Cardiac septum (tissue), 1 donor: ENCODE measurements at regions not wholly inside any gene's neighbourhood (a gene's known extent, or its start where the extent isn't known, plus 50 kb on each side); places are given as distances from the start of the nearest gene placed in this dataset.
"Not testable (repeated sequence)": the region's sequence is repeated elsewhere in the genome, so short reads cannot be mapped to it uniquely, and the experiment has no call there.

Experiments used
- DNase-seq: peaks from one replicate; pipeline ENCODE4 v3.0.0-alpha.2; 2020; ENCODE audit warnings: low spot score
- intact Hi-C: fragments of 100-400 bp; cut with DNase I; formaldehyde crosslinking; loops from one replicate; pipeline ENCODE4 v1.14.0; 2022
- donor health status: DM: no; HTN: no; CAD: no.

DNA sequence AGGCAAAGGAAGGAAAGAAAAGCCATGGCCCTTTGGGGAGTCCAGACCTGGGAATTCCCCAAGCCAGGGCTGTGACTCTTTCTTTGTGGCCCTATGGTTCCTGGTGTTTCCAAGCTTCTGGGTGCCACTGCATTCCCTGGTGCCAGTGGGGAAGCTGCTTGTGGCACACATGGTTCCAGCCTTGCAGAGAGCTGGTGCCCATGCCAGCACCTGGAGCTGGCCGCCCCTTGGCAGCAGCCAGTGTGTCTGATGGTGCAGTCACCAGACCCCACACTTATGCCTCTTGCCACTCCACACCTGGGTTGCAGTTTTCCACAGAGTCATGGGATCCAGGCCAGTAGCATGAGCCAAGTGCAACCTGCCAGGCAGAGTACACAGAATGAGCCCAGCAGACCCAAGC is 1495.3 kb upstream of the NUDT12 start:
- intact Hi-C loops, result no loop called here
- no peak for DNase-seq

DNA sequence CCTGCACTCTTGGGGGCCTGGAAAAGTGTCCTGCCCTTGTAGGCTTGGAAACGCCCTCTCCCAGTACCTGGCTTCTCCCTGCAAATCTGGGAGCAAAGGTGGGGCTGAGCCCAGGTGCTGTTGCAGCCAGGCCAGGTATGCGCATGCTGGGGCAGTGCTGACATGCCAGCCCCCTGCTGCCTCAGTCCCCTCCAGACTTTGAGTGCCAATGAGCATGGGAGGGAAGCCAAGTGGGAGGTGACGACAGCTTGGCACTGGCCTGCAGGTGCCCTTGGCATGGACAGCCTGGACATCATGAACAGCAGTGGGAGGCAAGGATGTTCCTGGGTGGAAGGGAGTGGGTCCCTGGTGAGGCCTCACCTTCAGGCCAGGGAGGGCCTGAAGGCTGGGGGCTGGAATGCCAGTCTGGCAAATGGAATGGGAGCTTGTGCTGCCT is 1494.4 kb upstream of the NUDT12 start:
- DNase-seq, result no peak
- intact Hi-C loops, result no loop called here

DNA sequence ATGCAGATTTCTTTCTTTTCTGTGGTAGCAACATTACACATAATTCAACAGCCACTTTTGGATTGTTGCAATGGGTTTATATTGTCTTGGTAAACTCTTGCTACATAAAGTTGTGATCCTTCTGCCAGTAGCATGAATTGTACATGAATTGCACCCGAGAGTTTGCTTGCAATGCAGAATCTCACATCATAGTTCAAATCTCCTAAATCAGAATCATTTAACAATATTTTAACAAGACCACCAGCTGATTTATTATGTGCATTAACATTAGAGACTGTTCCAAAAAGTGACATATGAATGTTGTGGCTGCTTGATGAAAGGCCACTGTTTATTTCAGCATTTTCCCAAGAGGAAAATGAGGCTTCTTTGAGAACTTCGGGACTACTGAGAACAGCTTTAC is 1491.8 kb upstream of the NUDT12 start:
- DNase-seq, result no peak
- intact Hi-C loops, result no loop called here

DNA sequence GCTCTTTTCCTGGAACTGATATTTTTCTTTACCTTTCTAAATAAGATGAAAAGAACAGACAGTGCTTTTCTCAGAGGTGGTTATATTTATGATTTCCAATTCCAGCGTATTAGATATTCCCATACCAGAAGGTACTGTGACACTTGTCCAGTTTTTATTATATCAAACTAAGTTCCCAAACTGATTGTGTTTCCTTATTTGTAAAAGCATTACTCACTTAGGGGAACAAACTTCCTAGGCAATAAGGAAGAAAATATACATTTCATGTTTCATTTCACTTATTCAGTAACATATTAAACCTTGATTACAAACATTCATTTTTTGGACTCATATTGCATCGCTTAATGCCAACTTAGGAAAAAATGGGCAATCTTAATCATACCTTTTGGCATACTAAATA is 1480.0 kb upstream of the NUDT12 start:
- DNase-seq, result no peak
- intact Hi-C loops, result no loop called here

DNA sequence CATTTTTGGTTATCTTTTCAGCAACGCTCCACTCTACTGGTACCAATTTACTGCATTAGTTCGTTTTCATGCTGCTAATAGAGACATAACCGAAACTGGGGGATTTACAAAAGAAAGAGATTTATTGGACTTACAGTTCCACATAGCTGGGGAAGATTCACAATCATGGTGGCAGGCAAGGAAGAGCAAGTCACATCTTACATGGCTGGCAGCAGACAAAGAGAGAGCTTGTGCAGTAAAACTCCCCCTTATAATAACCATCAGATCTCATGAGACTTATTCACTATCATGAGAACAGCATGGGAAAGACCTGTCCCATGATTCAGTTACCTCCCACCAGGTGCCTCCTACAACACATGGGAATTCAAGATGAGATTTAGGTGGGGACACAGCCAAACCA is 1474.2 kb upstream of the NUDT12 start:
- intact Hi-C loops, DNase-seq: not testable (repeated sequence)

DNA sequence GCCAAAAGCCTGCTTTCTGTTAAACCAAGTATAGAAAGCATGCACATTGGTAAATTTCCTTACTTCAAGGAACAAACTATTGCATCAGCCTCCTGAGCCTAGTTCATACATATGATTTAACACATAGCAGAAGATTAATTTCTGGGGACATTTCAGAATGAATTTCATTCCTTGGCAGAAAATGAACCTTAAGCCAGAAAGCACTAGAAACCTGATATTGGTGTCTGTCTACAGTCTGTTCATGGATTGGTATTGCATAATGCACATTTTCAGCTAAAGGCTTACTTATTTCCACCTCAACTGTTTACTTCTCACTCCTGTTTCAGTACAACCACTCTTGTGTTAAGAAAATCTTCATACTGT is 1471.8 kb upstream of the NUDT12 start:
- intact Hi-C loops, result no loop called here
- no peak for DNase-seq

DNA sequence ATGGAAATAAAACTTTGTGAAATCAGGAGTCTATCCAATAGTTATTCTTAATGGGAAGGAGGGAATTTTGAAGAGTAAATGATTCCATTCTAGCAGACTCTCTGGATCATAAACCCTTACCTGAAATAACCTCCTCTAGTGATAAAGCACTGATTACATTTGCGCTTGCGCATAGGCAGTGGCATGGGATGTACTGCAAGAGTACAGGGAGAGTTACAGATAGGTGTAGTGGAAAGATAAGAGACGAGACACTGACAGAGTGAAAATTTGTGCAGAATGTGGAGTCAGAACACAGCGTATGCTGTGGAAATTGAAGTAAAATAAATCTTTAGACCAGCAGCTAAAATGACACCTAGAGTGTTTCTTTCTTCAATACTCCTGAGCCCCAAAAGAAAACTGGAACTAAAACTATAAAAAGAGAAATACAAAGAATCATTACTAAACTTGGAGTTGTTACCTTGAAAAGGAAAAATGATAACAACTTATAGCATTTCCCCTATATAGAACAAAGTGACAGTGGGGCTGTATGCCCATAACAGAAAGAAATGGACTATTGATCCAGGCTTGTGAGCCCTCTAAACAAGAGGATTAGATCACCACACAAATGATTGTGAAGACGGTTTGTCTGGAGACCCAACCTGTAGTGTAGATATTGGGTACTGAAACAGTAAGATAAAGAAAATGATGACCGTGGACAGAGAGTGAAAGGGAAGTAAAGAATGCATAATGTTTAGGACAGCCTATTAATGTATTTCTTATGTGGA is 1471.2 kb upstream of the NUDT12 start:
- intact Hi-C loops, result no loop called here
- DNase-seq, result no peak

DNA sequence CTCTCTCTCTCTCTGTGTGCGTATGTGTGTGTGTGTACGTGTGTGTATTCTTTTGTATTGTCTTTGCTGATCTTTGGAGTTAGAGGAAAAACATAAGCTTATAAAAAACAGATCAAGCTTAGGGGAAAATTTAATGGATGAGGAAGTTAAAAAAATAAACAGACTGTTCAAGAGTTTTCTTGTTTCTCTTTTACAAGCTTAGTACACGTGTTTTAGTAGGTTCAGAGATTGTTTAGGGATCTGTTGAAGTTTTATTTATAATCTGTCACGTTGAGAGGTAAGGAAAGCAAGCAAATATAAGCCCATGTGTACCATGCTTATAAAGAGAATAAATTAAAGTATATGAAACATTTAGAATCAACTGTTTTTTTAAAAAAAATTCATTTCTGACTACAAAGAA is 1470.3 kb upstream of the NUDT12 start:
- no peak for DNase-seq
- intact Hi-C loops, result no loop called here

DNA sequence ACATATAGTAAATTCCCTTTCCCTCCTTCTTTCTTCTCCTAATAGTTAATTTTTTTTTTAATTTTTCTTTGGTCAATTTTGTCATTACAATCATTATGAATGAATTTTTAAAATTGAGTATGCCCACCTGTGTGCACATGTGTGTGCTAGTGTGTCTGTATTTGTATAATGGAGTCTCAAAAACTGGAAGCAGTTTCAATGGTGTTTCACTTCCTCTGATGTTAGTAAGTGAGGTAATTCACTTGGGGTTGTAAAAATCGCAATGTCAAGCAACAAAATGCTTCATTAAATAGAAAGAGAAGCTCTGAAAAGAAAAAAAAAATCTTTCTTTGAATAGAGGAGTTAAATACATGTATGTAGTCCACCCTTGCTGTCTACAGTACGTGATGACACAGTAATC is 1467.6 kb upstream of the NUDT12 start:
- DNase-seq, result no peak
- intact Hi-C loops, result no loop called here

DNA sequence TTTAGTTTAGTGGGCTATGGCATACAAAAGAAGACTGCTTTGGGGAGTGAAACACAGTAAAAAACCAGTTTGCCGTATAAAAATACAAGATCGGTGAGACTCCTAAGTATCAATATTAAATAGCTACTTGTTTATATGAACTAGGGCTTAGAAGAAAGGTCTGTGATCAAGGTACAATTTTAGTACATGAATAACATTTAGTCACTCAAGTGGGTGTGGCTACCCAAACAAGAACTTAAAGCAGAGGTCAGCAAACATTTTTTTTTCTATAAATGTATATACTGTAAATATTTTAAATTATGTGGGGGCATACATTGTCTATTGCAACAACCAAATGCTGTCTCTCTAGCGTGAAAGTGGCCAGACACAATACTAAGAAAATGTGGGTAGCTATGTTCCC is 1452.5 kb upstream of the NUDT12 start:
- intact Hi-C loops, result no loop called here
- no peak for DNase-seq

DNA sequence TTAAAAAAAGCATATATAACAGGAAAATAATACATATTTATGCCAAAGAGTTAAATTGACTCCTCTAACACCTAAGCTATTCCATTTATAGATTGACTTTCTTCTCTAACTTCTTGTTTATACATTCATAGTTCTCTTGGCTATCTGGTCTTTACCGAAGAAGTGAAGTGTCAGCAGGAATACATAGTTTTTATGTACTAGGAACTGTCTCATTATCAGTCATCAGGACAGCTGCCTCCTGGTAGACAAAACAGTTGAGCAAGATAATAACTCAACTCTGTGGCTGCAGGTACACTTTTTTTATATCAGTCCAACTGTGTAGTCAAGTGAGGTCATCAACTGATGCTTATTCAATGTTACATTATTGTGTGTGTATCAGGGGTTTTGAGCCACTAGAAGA is 1436.0 kb upstream of the NUDT12 start:
- DNase-seq, result no peak
- intact Hi-C loops, result no loop called here

DNA sequence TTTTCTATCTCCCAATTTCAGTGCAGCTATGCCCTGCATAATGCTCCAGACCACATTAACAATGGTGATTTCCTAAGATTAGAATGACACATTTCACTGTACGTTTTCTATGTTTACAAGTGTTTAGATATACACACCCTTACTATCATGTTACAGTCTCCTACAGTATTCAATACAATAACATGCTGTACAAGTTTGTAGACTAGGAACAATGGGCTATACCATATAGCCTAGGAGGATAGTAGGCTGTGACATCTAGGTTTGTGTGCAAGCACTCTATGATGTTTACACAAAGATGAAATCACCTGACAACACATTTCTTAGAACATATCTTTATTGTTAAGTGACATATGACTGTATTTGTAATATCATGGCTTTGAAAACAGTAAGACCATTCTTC is 1435.6 kb upstream of the NUDT12 start:
- intact Hi-C loops, result no loop called here
- DNase-seq, result no peak

DNA sequence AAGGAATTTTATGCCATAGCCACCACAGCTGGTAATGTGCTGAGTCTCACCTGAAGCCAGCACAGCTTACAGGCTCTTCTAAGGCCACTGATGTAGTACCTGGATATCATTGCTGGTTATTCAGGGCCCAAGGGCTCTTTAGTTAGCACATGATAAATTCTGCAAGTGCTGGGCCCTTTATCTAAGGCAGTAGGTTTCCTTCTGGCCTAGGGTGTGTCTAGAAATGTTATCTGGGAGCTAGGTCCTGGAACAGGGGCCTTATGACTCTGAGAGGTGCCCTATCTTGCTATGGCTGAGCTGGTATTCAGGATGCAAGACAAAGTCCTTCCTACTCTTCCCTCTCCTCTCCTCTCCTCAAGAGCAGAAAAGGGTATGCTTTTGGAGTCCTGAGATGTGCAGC is 1424.5 kb upstream of the NUDT12 start:
- intact Hi-C loops, result no loop called here
- DNase-seq, result no peak

DNA sequence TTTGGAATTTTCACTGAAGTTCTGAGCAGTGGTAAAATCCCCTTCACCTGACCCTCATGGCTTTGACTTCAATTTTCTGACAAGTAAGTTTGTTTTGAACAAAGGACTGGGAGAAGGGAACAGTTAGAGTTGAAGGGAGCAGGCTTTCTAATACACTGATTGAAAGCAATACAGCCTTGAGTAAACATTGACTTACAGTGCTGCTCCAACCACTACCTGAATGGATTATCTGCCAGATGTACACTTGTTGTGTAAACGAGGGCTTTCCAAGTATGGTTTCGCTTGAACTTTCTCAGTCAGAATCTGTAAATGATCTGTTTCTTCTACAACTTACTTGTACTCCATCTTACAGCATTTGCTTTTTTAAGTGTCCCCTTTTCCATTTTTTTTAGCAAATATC is 1414.9 kb upstream of the NUDT12 start:
- no peak for DNase-seq
- intact Hi-C loops, result no loop called here

DNA sequence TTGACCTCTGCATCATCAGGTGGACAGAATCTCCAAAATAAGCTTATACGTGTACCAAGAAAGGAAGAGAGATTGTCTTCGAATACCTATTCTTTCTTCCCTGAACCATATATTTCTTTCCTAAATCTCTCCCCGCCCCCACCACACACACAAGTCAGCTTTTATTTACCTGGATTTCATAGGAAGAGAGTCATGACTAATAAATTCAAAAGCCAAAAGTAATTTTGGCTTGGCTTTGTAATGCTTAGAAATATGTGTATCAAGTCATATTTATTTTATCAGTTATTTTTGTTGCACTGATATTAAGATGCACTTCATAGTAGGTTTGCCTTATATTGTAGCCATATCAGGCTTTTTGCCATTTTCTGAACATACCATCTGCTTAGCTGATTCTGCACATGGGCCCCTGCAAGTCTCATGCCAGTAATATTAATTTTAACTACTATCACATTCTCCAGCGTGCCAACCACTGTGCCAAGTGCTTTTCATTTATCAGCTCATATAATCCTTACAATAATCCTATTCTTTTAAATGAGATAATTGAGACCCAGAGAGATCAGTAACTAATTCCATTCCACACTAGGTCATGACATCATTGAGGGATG is 1405.3 kb upstream of the NUDT12 start:
- no peak for DNase-seq
- intact Hi-C loops, result no loop called here

DNA sequence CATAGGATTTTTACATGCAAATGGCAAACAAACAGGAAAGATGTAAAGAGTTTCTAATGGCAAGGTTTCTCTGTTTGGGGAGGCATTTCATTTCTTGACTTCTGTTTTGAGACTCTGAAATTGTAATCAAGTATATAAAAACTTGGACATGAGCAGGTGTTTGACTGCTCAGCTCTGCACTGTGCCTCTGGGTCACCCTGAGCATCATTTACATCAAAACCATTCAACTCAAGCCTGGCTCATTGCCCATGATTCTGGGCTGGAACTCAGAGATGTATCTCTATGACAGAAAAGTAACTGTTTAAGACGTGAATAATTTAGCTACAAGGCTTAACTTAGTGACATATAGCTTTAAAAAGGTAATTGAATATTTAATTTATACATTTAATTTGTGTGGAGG is 1402.4 kb upstream of the NUDT12 start:
- DNase-seq, result no peak
- intact Hi-C loops, result no loop called here

DNA sequence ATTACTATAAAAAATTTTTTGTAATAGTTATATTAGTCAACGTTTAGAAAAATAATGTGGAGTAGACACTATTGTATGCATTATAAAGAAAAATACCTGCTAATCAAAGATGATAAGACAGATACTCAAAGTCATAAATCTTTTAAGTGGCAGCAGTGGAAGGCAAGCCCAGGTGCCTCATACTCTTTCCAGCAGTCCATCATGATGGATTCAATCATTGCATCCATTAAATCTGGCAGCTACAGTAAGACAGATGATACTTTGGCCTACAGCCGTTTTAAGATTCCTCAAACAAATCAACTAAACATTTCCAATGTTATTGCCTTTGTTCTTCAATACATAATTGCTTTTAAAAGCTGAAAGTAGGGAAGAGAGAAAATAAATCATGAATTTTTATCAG is 1392.9 kb upstream of the NUDT12 start:
- DNase-seq, result no peak
- intact Hi-C loops, result no loop called here

DNA sequence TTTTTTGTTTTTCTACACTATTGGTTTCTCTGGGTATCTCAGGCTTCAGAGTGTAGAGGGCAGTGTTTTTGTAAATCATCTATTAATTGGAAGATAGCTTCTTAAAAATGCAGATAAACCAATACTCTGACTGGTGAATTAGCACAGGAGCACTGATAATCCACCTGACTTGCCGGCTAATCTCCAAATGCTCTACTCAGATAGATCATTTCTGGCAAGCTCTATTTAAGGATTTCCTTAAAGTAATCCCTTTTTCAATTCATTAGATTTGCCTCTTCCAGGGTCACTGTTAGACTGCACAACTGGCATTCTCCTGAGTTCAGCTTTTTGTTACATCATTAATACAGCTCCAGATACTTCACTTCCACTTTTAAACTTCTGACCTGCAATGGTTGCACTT is 1390.3 kb upstream of the NUDT12 start:
- intact Hi-C loops, result no loop called here
- DNase-seq, result no peak

DNA sequence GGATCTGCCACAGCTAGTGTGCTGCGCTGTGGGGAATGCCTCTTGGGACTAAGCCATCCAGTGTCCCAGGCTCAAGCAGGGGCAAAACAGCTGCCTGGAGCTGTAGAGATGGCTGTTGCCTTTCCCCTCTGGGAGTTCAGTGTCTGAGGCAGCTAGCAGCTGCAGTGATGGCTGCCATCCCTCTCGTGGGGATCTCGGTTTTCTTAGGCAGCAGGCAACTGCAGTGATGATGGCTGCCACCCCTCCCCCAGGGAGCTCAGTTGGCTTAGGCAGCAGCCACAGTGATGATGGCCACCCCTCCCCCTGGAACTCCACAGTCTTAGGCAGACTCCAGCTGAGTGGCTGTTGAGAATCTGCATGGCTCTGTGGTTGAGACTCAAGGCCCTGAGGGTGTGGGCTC is 1389.2 kb upstream of the NUDT12 start:
- intact Hi-C loops, result no loop called here
- no peak for DNase-seq

DNA sequence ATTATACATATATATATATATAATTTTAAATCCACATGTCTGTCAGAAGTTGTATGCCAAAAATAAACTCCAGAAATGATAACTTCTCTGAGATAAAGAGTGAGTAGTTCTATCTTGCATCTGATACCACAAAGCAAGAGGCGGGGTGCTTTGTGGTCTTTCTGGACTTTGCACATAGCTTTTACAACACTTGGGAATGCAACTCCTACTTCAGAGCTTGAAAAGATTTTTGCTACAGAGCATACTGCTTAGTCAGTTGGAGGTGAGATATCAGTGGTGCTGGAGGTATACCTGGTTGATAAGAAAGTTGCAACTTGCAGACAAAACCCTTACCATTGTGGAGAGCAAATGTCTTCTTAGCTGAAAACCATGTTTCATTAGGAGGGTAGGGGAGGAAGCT is 1384.5 kb upstream of the NUDT12 start:
- intact Hi-C loops, result no loop called here
- DNase-seq, result no peak

DNA sequence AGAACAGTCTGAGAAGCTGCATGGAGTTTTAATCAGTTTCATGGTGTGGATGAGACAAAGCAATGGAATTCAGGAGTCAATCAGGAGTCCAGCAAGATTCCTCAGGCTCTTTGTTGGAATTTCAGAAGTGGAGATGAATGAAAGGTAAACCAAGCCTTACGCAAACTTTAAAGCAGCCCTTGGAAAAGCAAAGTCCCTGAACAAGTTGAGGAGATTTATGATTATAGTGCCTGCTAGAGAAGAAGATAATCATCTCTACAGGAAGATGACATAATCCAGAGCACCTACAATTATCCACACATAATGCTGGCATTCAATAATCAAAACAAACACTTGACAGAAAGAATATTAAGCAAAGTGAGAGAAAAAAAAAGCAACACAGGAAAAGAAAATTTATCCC is 1380.1 kb upstream of the NUDT12 start:
- DNase-seq, result no peak

More for the DNA sequence above, 1380.1 kb upstream of the NUDT12 start:
- intact Hi-C loops, result no loop called here
